ENCODE measurements at regions not wholly inside any gene's neighbourhood (a gene's known extent, or its start where the extent isn't known, plus 50 kb on each side); places are given as distances from the start of the nearest gene placed in this dataset.

GRCh38 chr5:8238080-8238479 is 369.1 kb downstream of the MTRR start:
- no peak overlapping the region for H2AFZ ChIP-seq (ENCODE audit: low read depth, low read length, severe bottlenecking)
- H3K36me3 ChIP-seq (ENCODE audit: low read length) = no peaks in the 10 kb centered on the region
- H3K27ac ChIP-seq (ENCODE audit: low read depth, low read length) = no peak overlapping the region
- H3F3A ChIP-seq (ENCODE audit: insufficient read depth) = no peaks in the 10 kb centered on the region
- TF ChIP-seq EZH2phosphoT487 (conservative IDR thresholded peaks at IDR 0.05; ENCODE audit: low read length) = no peak
- no peak for TF ChIP-seq CTCF (IDR thresholded peaks at IDR 0.05; ENCODE audit: insufficient read depth, low read length, poor library complexity, severe bottlenecking)
- H3K79me2 ChIP-seq (ENCODE audit: insufficient read depth, low read length) = no peaks in the 10 kb centered on the region
- no peaks in the 10 kb centered on the region for H4K20me1 ChIP-seq (ENCODE audit: low read depth, low read length)
- no peak overlapping the region for H3K4me2 ChIP-seq (ENCODE audit: low read depth, low read length, poor library complexity, severe bottlenecking)
- H3K9me3 ChIP-seq (ENCODE audit: insufficient read depth, low read length) = no peaks in the 10 kb centered on the region
- no peaks in the 10 kb centered on the region for H3K27me3 ChIP-seq (ENCODE audit: low read length)
- H3K9me2 ChIP-seq (replicated peaks; ENCODE audit: insufficient read depth, low read length) = no peaks in the 10 kb centered on the region
- H3K9ac ChIP-seq (ENCODE audit: low read length) = no peak overlapping the region
- H3K4me3 ChIP-seq (ENCODE audit: insufficient read depth, low read length, poor library complexity, severe bottlenecking) = no peak overlapping the region

- Histone ChIP-seq H2AFZ (ENCODE audit: low read depth, low read length, severe bottlenecking) (no peak overlapping the region), H3K9ac (ENCODE audit: low read length) (no peak overlapping the region), H3K79me2 (ENCODE audit: insufficient read depth, low read length) (no peaks in the 10 kb centered on the region), H3K4me2 (ENCODE audit: low read depth, low read length, poor library complexity, severe bottlenecking) (no peak overlapping the region), H3K9me3 (ENCODE audit: insufficient read depth, low read length) (no peaks in the 10 kb centered on the region), H4K20me1 (ENCODE audit: low read depth, low read length) (no peaks in the 10 kb centered on the region), H3F3A (ENCODE audit: insufficient read depth) (no peaks in the 10 kb centered on the region), H3K9me2 (replicated peaks; ENCODE audit: insufficient read depth, low read length) (no peaks in the 10 kb centered on the region), H3K4me3 (ENCODE audit: insufficient read depth, low read length, poor library complexity, severe bottlenecking) (no peak overlapping the region), H3K27me3 (ENCODE audit: low read length) (no peaks in the 10 kb centered on the region), H3K36me3 (ENCODE audit: low read length) (no peaks in the 10 kb centered on the region), H3K27ac (ENCODE audit: low read depth, low read length) (no peak overlapping the region)
- TF ChIP-seq CTCF (IDR thresholded peaks at IDR 0.05; ENCODE audit: insufficient read depth, low read length, poor library complexity, severe bottlenecking) (no peak), EZH2phosphoT487 (conservative IDR thresholded peaks at IDR 0.05; ENCODE audit: low read length) (no peak)
Observed at GRCh38 chr5:8239198-8239597, 370.2 kb downstream of the MTRR start.

GRCh38 chr5:8239646-8240045 is 370.7 kb downstream of the MTRR start:
- H3K27ac ChIP-seq (ENCODE audit: low read depth, low read length) = no peak overlapping the region
- no peak overlapping the region for H3K4me2 ChIP-seq (ENCODE audit: low read depth, low read length, poor library complexity, severe bottlenecking)
- H3K9me3 ChIP-seq (ENCODE audit: insufficient read depth, low read length) = no peaks in the 10 kb centered on the region
- no peaks in the 10 kb centered on the region for H4K20me1 ChIP-seq (ENCODE audit: low read depth, low read length)
- H3K79me2 ChIP-seq (ENCODE audit: insufficient read depth, low read length) = no peaks in the 10 kb centered on the region
- no peaks in the 10 kb centered on the region for H3K27me3 ChIP-seq (ENCODE audit: low read length)
- TF ChIP-seq CTCF (IDR thresholded peaks at IDR 0.05; ENCODE audit: insufficient read depth, low read length, poor library complexity, severe bottlenecking) = no peak
- no peak for TF ChIP-seq EZH2phosphoT487 (conservative IDR thresholded peaks at IDR 0.05; ENCODE audit: low read length)
- no peaks in the 10 kb centered on the region for H3K36me3 ChIP-seq (ENCODE audit: low read length)
- H3K9me2 ChIP-seq (replicated peaks; ENCODE audit: insufficient read depth, low read length) = no peaks in the 10 kb centered on the region
- H3F3A ChIP-seq (ENCODE audit: insufficient read depth) = no peaks in the 10 kb centered on the region
- no peak overlapping the region for H3K9ac ChIP-seq (ENCODE audit: low read length)
- H2AFZ ChIP-seq (ENCODE audit: low read depth, low read length, severe bottlenecking) = no peak overlapping the region
- no peak overlapping the region for H3K4me3 ChIP-seq (ENCODE audit: insufficient read depth, low read length, poor library complexity, severe bottlenecking)

GRCh38 chr5:8241076-8241475 is 372.1 kb downstream of the MTRR start:
- no peaks in the 10 kb centered on the region for H3K9me3 ChIP-seq (ENCODE audit: insufficient read depth, low read length)
- H3K9me2 ChIP-seq (replicated peaks; ENCODE audit: insufficient read depth, low read length) = no peaks in the 10 kb centered on the region
- no peaks in the 10 kb centered on the region for H3K27me3 ChIP-seq (ENCODE audit: low read length)
- no peaks in the 10 kb centered on the region for H3F3A ChIP-seq (ENCODE audit: insufficient read depth)
- TF ChIP-seq EZH2phosphoT487 (conservative IDR thresholded peaks at IDR 0.05; ENCODE audit: low read length) (no peak), CTCF (IDR thresholded peaks at IDR 0.05; ENCODE audit: insufficient read depth, low read length, poor library complexity, severe bottlenecking) (no peak)
- no peak overlapping the region for H3K9ac ChIP-seq (ENCODE audit: low read length)
- H3K4me3 ChIP-seq (ENCODE audit: insufficient read depth, low read length, poor library complexity, severe bottlenecking) = no peak overlapping the region
- H3K36me3 ChIP-seq (ENCODE audit: low read length) = no peaks in the 10 kb centered on the region
- H3K27ac ChIP-seq (ENCODE audit: low read depth, low read length) = no peak overlapping the region
- H2AFZ ChIP-seq (ENCODE audit: low read depth, low read length, severe bottlenecking) = no peak overlapping the region
- H3K79me2 ChIP-seq (ENCODE audit: insufficient read depth, low read length) = no peaks in the 10 kb centered on the region
- no peaks in the 10 kb centered on the region for H4K20me1 ChIP-seq (ENCODE audit: low read depth, low read length)
- H3K4me2 ChIP-seq (ENCODE audit: low read depth, low read length, poor library complexity, severe bottlenecking) = no peak overlapping the region
